ENCODE measurements at regions not wholly inside any gene's neighbourhood (a gene's known extent, or its start where the extent isn't known, plus 50 kb on each side); places are given as distances from the start of the nearest gene placed in this dataset.

- DNase-seq, result no peak
Measured at GRCh38 chr13:21970918-21971317, 300.0 kb downstream of the FGF9 start.

- DNase-seq, result no peak
Measured at GRCh38 chr13:21971662-21972621, 301.1 kb downstream of the FGF9 start.

- DNase-seq, result peak; percentile 16
Measured at GRCh38 chr13:21973437-21974125, 302.7 kb downstream of the FGF9 start.

GRCh38 chr13:21974741-21975140 lies 303.9 kb downstream of the FGF9 start:
- no peak for DNase-seq

- DNase-seq, result no peak
Measured at GRCh38 chr13:21976159-21976558, 305.3 kb downstream of the FGF9 start.

GRCh38 chr13:21979161-21979806 lies 308.4 kb downstream of the FGF9 start:
- no peak for DNase-seq

- DNase-seq, result no peak
Measured at GRCh38 chr13:21980049-21980448, 309.2 kb downstream of the FGF9 start.

- no peak for DNase-seq
Measured at GRCh38 chr13:21984156-21984555, 313.3 kb downstream of the FGF9 start.

GRCh38 chr13:21986602-21987001 lies 315.7 kb downstream of the FGF9 start:
- no peak for DNase-seq

- DNase-seq, result no peak
Measured at GRCh38 chr13:21987793-21988192, 316.9 kb downstream of the FGF9 start.

GRCh38 chr13:21988624-21989023 lies 317.8 kb downstream of the FGF9 start:
- DNase-seq, result no peak

- no peak for DNase-seq
Measured at GRCh38 chr13:21996049-21996448, 325.2 kb downstream of the FGF9 start.

- DNase-seq, result no peak
Measured at GRCh38 chr13:21997726-21998125, 326.9 kb downstream of the FGF9 start.

- DNase-seq, result no peak
Measured at GRCh38 chr13:21998279-21998990, 327.6 kb downstream of the FGF9 start.

GRCh38 chr13:21999666-22000065 lies 328.8 kb downstream of the FGF9 start:
- no peak for DNase-seq

GRCh38 chr13:22000191-22000590 lies 329.3 kb downstream of the FGF9 start:
- no peak for DNase-seq

- no peak for DNase-seq
Measured at GRCh38 chr13:22001336-22001735, 330.5 kb downstream of the FGF9 start.

- no peak for DNase-seq
Measured at GRCh38 chr13:22002893-22003292, 332.0 kb downstream of the FGF9 start.

- DNase-seq, result no peak
Measured at GRCh38 chr13:22009500-22009899, 338.6 kb downstream of the FGF9 start.

- DNase-seq, result no peak
Measured at GRCh38 chr13:22009937-22010336, 339.1 kb downstream of the FGF9 start.

- no peak for DNase-seq
Measured at GRCh38 chr13:22012686-22013085, 341.8 kb downstream of the FGF9 start.

- DNase-seq, result no peak
Measured at GRCh38 chr13:22014469-22014868, 343.6 kb downstream of the FGF9 start.

- no peak for DNase-seq
Measured at GRCh38 chr13:22017226-22017625, 346.4 kb downstream of the FGF9 start.
